Epithelial cell of prostate (primary cell): ENCODE measurements at regions not wholly inside any gene's neighbourhood (a gene's known extent, or its start where the extent isn't known, plus 50 kb on each side); places are given as distances from the start of the nearest gene placed in this dataset.

ENCODE experiments used
- DNase-seq: peaks from one replicate; pipeline ENCODE4 v3.0.0-alpha.2; 2011; ENCODE audit warnings: low read depth, low spot score
- H3K27ac ChIP-seq: fragments of 450-650 bp; 2 replicates; pipeline ENCODE4 v1.5.1; 2017; ENCODE audit warnings: mild to moderate bottlenecking

DNA sequence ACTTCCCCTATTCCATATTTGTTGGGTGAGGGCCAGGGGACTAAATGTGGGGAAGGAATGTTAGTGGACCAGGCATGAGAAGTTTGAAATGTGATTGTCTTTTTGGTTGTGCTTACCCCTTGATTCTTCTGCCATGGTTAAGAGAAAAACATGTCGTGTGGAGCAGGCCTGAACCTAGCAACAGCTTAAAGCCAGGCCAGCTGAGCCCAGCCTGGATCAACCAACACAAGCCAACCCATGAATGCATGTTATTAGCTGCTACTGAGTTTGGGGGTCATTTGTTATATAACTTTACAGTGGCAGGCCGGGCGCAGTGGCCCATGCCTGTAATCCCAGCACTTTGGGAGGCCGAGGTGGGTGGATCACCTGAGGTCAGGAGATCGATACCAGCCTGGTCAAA, 52.4 kb upstream of the TRIO start:
- no peak for DNase-seq
- no peak overlapping the region for H3K27ac ChIP-seq

DNA sequence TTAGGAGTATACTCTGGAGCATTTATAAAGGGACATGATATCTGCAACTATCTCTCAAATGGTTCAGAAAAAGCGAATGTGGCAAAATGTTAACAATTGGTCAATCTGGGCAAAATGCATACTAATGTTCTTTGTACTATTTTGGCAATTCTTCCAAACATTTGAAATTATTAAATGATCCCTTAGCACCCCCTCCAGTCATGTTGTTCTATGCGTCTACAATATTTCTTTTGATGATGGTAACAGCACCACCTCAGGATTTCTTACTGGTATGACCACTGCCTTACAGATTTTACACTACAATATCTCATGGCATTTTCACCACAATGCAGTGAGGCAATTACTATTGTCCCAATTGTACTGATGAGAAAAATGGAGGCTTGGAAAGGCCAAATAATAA, 52.9 kb upstream of the TRIO start:
- no peak overlapping the region for H3K27ac ChIP-seq
- DNase-seq: no peak

- DNase-seq: no peak
- no peak overlapping the region for H3K27ac ChIP-seq
Observed at GRCh38 chr5:14089198-14089597, 53.9 kb upstream of the TRIO start.

GRCh38 chr5:14086261-14086660, 56.9 kb upstream of the TRIO start:
- no peak overlapping the region for H3K27ac ChIP-seq
- DNase-seq: no peak

- no peak overlapping the region for H3K27ac ChIP-seq
- DNase-seq: no peak
Observed at GRCh38 chr5:14082973-14083372, 60.2 kb upstream of the TRIO start.

GRCh38 chr5:14082523-14082922, 60.6 kb upstream of the TRIO start:
- no peak overlapping the region for H3K27ac ChIP-seq
- DNase-seq: no peak

DNA sequence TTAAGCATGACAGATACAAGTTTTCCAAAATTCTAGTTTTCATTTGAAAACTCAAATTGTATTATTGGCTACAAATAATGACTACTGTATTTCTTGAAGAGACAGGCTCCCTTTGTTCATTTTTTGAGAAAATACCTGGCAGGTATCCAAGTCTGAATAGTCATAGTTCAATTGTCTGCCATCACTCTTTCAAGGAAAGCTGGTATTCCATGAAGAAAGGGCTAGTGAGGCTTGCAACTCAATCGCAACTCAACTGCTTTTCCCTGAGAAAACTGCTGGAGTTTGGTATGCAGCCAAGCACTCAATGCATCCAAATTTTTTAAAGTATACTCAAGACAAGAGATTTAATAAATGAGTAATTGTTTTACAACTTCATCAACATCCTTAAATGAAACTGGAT, 61.4 kb upstream of the TRIO start:
- no peak for DNase-seq
- H3K27ac ChIP-seq: no peak overlapping the region

DNA sequence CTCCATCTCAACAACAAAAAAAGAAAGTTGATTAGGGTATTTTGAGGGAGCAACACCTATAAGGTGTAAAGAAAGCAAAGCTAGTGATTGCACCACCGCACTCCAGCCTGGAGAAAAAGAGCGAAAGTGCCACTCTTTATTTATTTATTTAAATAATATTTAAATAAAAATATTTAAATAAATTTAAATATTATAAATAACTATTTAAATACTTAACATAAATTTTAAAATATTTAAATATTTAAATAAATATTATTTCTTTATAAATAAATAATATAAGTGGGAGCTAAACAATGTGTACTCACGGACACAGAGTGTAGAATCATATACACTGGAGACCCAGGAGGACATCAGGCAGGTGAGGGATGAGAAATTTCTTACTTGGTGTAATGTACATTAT, 64.4 kb upstream of the TRIO start:
- no peak overlapping the region for H3K27ac ChIP-seq
- no peak for DNase-seq

DNA sequence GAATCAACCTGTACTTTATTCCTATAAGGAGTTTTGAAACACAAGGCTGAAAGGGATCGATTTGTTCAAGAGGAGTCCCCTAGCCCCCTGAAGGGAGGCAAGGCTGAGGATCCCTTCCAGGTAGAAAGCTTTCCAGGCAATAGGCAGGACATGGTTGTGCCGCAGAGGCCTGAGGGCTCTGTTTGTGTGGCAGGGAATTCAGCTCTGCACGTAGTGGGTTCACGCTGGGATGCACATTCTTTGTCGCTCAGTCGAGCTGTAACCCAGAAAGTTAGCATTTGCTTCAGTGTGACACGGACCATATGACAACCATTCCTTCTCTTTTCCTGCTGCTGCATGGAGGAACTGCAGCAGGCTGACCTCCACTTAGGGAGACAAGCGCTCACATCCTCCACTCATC, 65.6 kb upstream of the TRIO start:
- H3K27ac ChIP-seq: no peak overlapping the region
- no peak for DNase-seq

- no peak overlapping the region for H3K27ac ChIP-seq
- no peak for DNase-seq
Observed at GRCh38 chr5:14076561-14076960, 66.6 kb upstream of the TRIO start.

- no peak overlapping the region for H3K27ac ChIP-seq
- DNase-seq: no peak
Observed at GRCh38 chr5:14075937-14076336, 67.2 kb upstream of the TRIO start.

- DNase-seq: no peak
- H3K27ac ChIP-seq: no peak overlapping the region
Observed at GRCh38 chr5:14071433-14071832, 71.7 kb upstream of the TRIO start.

- no peak for DNase-seq
- H3K27ac ChIP-seq: no peak overlapping the region
Observed at GRCh38 chr5:14069021-14069420, 74.1 kb upstream of the TRIO start.

DNA sequence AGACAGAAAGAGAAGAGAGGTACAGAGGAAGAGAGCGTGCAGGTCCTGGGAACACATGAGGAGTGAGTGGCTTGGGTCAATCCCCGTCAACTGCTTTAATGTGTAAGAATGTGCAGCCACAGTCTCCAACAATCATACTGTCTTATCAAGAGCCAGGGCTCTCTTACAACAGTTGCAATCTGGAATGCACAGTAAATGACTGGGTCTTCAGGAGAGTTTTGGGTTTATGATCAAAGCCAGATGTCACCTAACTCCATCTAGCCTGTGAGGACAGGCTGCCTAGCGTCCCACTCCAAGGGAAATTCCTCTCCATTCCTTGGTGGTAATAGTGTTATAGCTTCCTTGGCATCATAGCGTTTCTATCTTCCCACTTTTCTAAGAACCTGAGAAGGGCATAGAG, 75.0 kb upstream of the TRIO start:
- DNase-seq: no peak

GRCh38 chr5:14066326-14066725, 76.8 kb upstream of the TRIO start:
- no peak overlapping the region for H3K27ac ChIP-seq

More for the DNA sequence above, 75.0 kb upstream of the TRIO start:
- no peak overlapping the region for H3K27ac ChIP-seq

GRCh38 chr5:14064841-14065240, 78.3 kb upstream of the TRIO start:
- H3K27ac ChIP-seq: no peak overlapping the region
- no peak for DNase-seq

More at GRCh38 chr5:14066326-14066725, 76.8 kb upstream of the TRIO start:
- no peak for DNase-seq

- DNase-seq: no peak
- H3K27ac ChIP-seq: no peak overlapping the region
Observed at GRCh38 chr5:14063691-14064090, 79.5 kb upstream of the TRIO start.

DNA sequence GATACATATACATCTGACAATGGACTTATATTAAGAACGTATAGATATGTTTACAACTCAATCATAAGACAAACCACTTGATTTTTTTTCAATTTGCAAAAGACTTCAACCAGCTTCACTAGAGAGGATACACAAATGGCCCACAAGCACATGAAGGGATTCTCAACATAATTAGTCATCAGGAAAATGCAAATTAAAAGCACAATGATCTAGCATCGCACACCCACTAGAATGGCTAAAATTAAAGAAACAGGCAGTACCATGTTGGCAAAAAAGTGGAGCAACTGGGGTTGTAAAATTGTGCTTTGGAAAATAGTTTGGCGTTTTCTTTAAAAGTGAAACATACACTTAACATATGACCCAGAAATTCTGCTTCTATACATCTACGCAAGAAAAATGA, 80.0 kb upstream of the TRIO start:
- no peak for DNase-seq

DNA sequence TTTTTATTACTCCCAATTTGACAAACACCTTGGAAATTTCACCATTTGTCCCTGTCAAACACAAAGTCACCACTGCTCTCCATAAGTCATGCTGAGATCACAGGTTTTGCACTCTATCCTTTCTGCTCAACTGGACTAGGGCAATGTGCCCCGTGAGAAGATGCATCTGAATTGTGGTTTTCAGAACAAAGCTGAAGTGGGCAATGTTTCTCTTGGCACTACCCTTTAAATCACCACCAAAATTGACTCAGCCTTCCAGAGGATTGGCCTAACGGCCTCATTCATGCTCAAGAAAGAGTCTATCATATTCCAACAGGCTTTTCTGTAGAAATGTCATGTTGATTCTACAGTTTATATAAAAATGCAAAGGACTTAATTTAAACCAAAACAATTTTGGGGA, 81.0 kb upstream of the TRIO start:
- H3K27ac ChIP-seq: no peak overlapping the region
- DNase-seq: no peak

More for the DNA sequence above, 80.0 kb upstream of the TRIO start:
- no peak overlapping the region for H3K27ac ChIP-seq

GRCh38 chr5:14061106-14061505, 82.0 kb upstream of the TRIO start:
- DNase-seq: no peak
- no peak overlapping the region for H3K27ac ChIP-seq

DNA sequence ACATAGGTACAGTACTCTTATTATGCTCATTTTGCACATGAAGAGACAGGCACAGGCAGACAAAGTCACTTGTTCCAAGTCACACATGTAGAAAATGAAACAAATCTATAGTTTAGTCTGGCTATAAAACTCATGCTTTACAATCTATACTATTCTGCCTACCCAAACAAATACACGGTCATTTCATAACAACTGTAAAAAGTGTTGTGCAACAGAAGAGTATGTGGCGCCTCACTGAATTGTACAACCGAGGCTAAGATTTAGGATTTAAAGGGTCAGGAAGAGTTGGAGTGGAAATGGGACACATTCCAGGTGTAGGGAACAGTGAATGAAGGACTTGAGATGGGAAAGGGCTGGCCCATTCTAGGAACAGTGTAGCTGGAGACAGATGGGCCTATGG, 82.9 kb upstream of the TRIO start:
- no peak overlapping the region for H3K27ac ChIP-seq
- DNase-seq: no peak

GRCh38 chr5:14059810-14060209, 83.3 kb upstream of the TRIO start:
- no peak overlapping the region for H3K27ac ChIP-seq
- DNase-seq: no peak

DNA sequence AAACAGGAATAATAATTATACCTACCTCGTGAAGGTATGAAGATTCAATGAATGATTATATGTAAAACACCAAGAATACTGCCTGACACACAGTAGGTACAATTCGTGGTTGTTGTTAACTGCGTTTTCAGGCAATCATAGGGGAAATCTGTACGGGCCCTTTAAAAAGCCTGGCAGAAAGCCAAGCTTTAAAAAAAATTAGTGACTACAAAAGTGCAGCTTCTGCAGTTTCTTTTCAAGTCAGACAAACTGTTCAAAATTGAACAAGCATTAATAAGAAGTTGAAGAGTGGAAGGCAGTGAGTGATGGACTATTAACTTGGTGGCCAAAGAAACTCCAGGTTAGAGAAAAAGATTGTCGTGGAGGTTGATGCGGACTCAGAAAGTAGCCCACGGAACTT, 85.9 kb upstream of the TRIO start:
- H3K27ac ChIP-seq: no peak overlapping the region

More for the DNA sequence above, 85.9 kb upstream of the TRIO start:
- DNase-seq: no peak
